ENCODE measurements at regions not wholly inside any gene's neighbourhood (a gene's known extent, or its start where the extent isn't known, plus 50 kb on each side); places are given as distances from the start of the nearest gene placed in this dataset.

DNA sequence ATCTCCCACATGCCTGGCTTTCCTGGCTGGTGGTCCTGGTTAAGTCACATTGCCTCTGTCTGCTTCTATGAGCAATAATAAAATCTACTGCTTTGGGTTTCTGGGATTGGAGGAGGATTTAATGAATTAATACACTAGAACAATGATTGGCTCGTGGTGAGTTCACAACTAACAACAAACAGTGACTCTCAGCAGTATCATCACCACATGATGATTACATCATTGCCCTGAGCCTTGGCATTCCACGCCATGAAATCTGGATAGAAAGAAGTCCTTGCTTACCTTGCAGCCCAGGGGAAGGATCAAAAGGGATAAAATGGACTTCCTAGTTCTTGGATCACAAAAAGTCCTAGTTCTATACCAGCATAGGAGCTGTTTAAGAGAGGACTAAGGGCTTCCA is 1069.0 kb downstream of the VRK1 start:
- Histone ChIP-seq H3K27ac (no peak overlapping the region), H3K4me3 (ENCODE audit: low read depth, low read length) (no peak overlapping the region), H2AFZ (no peak overlapping the region), H3K36me3 (ENCODE audit: control insufficient read depth, insufficient read depth, low read length) (no peaks in the 10 kb centered on the region), H3K4me1 (no peaks in the 10 kb centered on the region), H3K27me3 (ENCODE audit: control insufficient read depth, insufficient read depth, low read length) (no peaks in the 10 kb centered on the region), H3K79me2 (no peaks in the 10 kb centered on the region), H3K9me3 (ENCODE audit: control insufficient read depth, low read length) (no peaks in the 10 kb centered on the region), H3K4me2 (ENCODE audit: low read length) (no peak overlapping the region), H3K9ac (no peak overlapping the region)
- TF ChIP-seq, protein P1, sequence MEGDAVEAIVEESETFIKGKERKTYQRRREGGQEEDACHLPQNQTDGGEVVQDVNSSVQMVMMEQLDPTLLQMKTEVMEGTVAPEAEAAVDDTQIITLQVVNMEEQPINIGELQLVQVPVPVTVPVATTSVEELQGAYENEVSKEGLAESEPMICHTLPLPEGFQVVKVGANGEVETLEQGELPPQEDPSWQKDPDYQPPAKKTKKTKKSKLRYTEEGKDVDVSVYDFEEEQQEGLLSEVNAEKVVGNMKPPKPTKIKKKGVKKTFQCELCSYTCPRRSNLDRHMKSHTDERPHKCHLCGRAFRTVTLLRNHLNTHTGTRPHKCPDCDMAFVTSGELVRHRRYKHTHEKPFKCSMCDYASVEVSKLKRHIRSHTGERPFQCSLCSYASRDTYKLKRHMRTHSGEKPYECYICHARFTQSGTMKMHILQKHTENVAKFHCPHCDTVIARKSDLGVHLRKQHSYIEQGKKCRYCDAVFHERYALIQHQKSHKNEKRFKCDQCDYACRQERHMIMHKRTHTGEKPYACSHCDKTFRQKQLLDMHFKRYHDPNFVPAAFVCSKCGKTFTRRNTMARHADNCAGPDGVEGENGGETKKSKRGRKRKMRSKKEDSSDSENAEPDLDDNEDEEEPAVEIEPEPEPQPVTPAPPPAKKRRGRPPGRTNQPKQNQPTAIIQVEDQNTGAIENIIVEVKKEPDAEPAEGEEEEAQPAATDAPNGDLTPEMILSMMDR (IDR thresholded peaks at IDR 0.05): no peak

DNA sequence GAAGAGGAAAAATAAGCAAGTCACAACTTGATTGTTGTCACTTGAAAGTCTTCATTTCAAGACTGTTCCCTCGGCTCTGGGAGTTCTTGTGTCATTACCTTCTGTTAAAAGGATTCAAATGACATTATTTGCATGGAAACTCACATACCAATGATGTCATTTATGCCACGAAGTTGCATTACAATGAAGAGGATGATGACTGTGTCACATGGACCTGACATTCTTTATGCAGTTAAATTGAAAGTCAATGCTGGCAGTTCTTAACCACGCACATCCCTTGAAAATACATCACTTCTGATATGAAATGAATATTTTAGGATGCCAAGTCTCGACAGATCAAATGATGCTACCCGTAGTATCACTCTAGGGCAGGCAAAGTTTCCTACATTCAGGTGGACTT is 1069.5 kb downstream of the VRK1 start:
- no peak overlapping the region for H2AFZ ChIP-seq
- H3K9ac ChIP-seq: no peak overlapping the region
- H3K4me1 ChIP-seq: no peaks in the 10 kb centered on the region
- TF ChIP-seq, protein P1 (IDR thresholded peaks at IDR 0.05): no peak
- no peak overlapping the region for H3K27ac ChIP-seq
- H3K36me3 ChIP-seq (ENCODE audit: control insufficient read depth, insufficient read depth, low read length): no peaks in the 10 kb centered on the region
- H3K27me3 ChIP-seq (ENCODE audit: control insufficient read depth, insufficient read depth, low read length): no peaks in the 10 kb centered on the region
- no peaks in the 10 kb centered on the region for H3K9me3 ChIP-seq (ENCODE audit: control insufficient read depth, low read length)
- no peaks in the 10 kb centered on the region for H3K79me2 ChIP-seq
- no peak overlapping the region for H3K4me2 ChIP-seq (ENCODE audit: low read length)
- H3K4me3 ChIP-seq (ENCODE audit: low read depth, low read length): no peak overlapping the region

DNA sequence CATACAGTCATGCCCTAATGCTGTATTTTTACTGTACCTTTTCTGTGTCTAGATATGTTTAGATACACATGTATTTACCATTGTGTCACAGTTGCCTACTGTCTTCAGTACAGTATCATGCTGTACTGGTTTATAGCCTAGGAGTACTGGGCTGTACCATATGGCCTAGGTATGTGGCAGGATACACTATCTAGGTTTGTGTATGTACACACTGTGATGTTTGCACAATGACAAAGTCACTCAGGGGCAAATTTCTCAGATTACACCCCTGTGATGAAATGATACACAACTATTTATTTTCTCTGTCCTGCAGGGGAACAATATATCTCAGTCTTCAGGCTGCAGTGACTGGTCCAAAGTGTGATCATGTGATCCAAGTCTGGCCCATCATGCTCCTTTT is 1076.1 kb downstream of the VRK1 start:
- TF ChIP-seq, protein P1 (IDR thresholded peaks at IDR 0.05): no peak
- no peak overlapping the region for H2AFZ ChIP-seq
- H3K79me2 ChIP-seq: no peaks in the 10 kb centered on the region
- H3K4me3 ChIP-seq (ENCODE audit: low read depth, low read length): no peak overlapping the region
- H3K9me3 ChIP-seq (ENCODE audit: control insufficient read depth, low read length): no peaks in the 10 kb centered on the region
- H3K27me3 ChIP-seq (ENCODE audit: control insufficient read depth, insufficient read depth, low read length): no peaks in the 10 kb centered on the region
- H3K36me3 ChIP-seq (ENCODE audit: control insufficient read depth, insufficient read depth, low read length): no peaks in the 10 kb centered on the region
- H3K9ac ChIP-seq: no peak overlapping the region
- H3K4me1 ChIP-seq: no peaks in the 10 kb centered on the region
- no peak overlapping the region for H3K27ac ChIP-seq
- H3K4me2 ChIP-seq (ENCODE audit: low read length): no peak overlapping the region

DNA sequence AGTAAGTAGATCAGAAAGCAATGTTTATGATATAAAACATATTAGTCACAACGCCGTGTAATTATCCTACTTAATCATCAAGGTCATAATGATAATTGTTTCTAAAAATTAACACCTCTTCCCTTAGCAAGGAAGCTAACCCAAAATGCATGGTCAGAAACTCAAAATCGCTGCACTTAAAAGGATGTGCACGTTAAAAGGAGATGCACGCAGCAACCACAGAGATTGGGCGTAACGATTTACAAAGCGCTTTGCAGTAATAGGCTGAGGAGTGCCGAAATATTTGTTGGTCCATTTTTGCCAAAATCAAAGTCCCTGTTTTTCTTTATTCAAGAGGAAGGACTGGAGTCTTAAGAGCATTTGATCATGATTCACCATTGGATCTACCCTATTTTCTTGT is 1077.2 kb downstream of the VRK1 start:
- no peak overlapping the region for H2AFZ ChIP-seq
- no peak overlapping the region for H3K4me3 ChIP-seq (ENCODE audit: low read depth, low read length)
- no peaks in the 10 kb centered on the region for H3K79me2 ChIP-seq
- H3K27me3 ChIP-seq (ENCODE audit: control insufficient read depth, insufficient read depth, low read length): no peaks in the 10 kb centered on the region
- no peak overlapping the region for H3K4me2 ChIP-seq (ENCODE audit: low read length)
- TF ChIP-seq, protein P1 (IDR thresholded peaks at IDR 0.05): no peak
- no peak overlapping the region for H3K9ac ChIP-seq
- H3K9me3 ChIP-seq (ENCODE audit: control insufficient read depth, low read length): no peaks in the 10 kb centered on the region
- no peak overlapping the region for H3K27ac ChIP-seq
- no peaks in the 10 kb centered on the region for H3K4me1 ChIP-seq
- no peaks in the 10 kb centered on the region for H3K36me3 ChIP-seq (ENCODE audit: control insufficient read depth, insufficient read depth, low read length)

DNA sequence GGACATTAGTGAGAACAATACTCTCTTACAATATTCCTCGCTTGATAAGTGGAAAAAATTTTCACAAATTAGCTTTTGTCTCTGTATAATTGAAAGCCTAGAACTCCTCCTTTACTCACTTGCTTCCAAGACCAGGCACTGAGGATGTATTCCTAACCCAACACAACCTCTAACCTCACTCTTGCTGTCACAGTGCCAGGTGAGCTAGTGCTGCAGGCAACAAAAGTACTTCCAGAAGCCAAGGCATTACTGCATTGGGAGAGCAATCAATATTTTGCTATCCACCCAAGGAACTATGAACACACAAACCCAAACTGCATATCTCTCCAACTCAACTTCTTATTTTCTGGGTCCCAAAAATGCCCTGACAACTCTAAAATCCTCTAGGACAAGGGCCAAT is 1081.0 kb downstream of the VRK1 start:
- Histone ChIP-seq H3K4me2 (ENCODE audit: low read length) (no peak overlapping the region), H3K4me3 (ENCODE audit: low read depth, low read length) (no peak overlapping the region), H3K79me2 (no peaks in the 10 kb centered on the region), H3K27me3 (ENCODE audit: control insufficient read depth, insufficient read depth, low read length) (no peaks in the 10 kb centered on the region), H3K9ac (no peak overlapping the region), H3K36me3 (ENCODE audit: control insufficient read depth, insufficient read depth, low read length) (no peaks in the 10 kb centered on the region), H3K4me1 (no peaks in the 10 kb centered on the region), H2AFZ (no peak overlapping the region), H3K27ac (no peak overlapping the region), H3K9me3 (ENCODE audit: control insufficient read depth, low read length) (no peaks in the 10 kb centered on the region)
- TF ChIP-seq, protein P1 (IDR thresholded peaks at IDR 0.05): no peak
